Stomach (tissue), 8 donors: ENCODE measurements at regions not wholly inside any gene's neighbourhood (a gene's known extent, or its start where the extent isn't known, plus 50 kb on each side); places are given as distances from the start of the nearest gene placed in this dataset.

ENCODE experiments used
- DNase-seq, 2 donors: peaks; one replicate each; pipeline versions ENCODE4 v3.0.0 to v3.0.0-alpha.2; 2013 to 2019
- H3K27ac ChIP-seq, 5 donors: fragments of 200-600 bp in 4 of 5; sonication (generic) in 4 of 5; one replicate each; pipeline ENCODE4 v1.5.1; 2013 to 2019; ENCODE audit warnings: mild to moderate bottlenecking in 1 of 5, moderate library complexity in 1 of 5
- H3K27me3 ChIP-seq, 3 donors: fragments of 200-600 bp; sonication (generic); one replicate each; pipeline ENCODE4 v1.5.1; 2017 to 2019; ENCODE audit warnings: mixed run types in 1 of 3
- H3K36me3 ChIP-seq, 4 donors: fragments of 200-600 bp; sonication (generic); 1 replicate in 3 of 4; 2 replicates in 1 of 4; pipeline ENCODE4 v1.5.1; 2016 to 2019
- H3K4me1 ChIP-seq, 4 donors: fragments of 200-600 bp; sonication (generic); one replicate each; pipeline ENCODE4 v1.5.1; 2016 to 2019
- H3K4me3 ChIP-seq, 4 donors: fragments of 200-600 bp; sonication (generic) in 3 of 4; one replicate each; pipeline ENCODE4 v1.5.1; 2016 to 2019; ENCODE audit warnings: mild to moderate bottlenecking in 1 of 4
- H3K9me3 ChIP-seq, 4 donors: fragments of 200-600 bp; sonication (generic); one replicate each; pipeline ENCODE4 v1.5.1; 2016 to 2019
- CTCF ChIP-seq, 7 experiments: fragments of 450-650 bp in 4 of 7; fragments of 200-600 bp in 3 of 7; sonication (generic) in 3 of 7; IDR thresholded peaks; one replicate each; pipeline ENCODE4 v1.5.1; 2016 to 2019; ENCODE audit warnings: antibody characterized with exemption in 7 of 7, control low read depth in 2 of 7, mild to moderate bottlenecking in 1 of 7
- EP300 ChIP-seq: sonication (generic); formaldehyde crosslinking; IDR thresholded peaks from one replicate; pipeline ENCODE4 v1.6.1; 2017; ENCODE audit warnings: antibody characterized with exemption
- POLR2A ChIP-seq, 4 donors: fragments of 450-650 bp; IDR thresholded peaks; one replicate each; pipeline ENCODE4 v1.6.1; 2016; ENCODE audit warnings: antibody characterized with exemption in 4 of 4, control low read depth in 2 of 4, mild to moderate bottlenecking in 1 of 4, moderate library complexity in 1 of 4
- POLR2AphosphoS5 ChIP-seq, 3 donors: sonication (generic); formaldehyde crosslinking; IDR thresholded peaks; one replicate each; pipeline ENCODE4 v1.6.1; 2016; ENCODE audit warnings: antibody characterized with exemption in 3 of 3
- WGBS, 5 donors: extraction: QIAGEN DNeasy Blood & Tissue Kit in 3 of 5; methylation state at CpG; one replicate each; pipeline versions ENCODE4 v1.1.5 to v1.1.7; 2013 to 2018; 5-methylcytosine and 5-hydroxymethylcytosine counted together
- intact Hi-C: fragments of 100-400 bp; cut with DNase I; formaldehyde crosslinking; loops from one replicate; pipeline ENCODE4 v1.15.1; 2023; ENCODE audit warnings: low total_unique reads
- donor health status: healthy with polysubstance abuse.
- donor health status: Bipolar disorder and iron deficiency.
- donor health status: healthy.

GRCh38 chr2:60354713-60355112 is 198.7 kb downstream of the BCL11A start:
- no peaks in the 10 kb centered on the region for H3K36me3 ChIP-seq
- H3K27ac ChIP-seq, result no peak overlapping the region
- H3K4me1 ChIP-seq, result no peaks in the 10 kb centered on the region
- intact Hi-C loops, result no loop called here
- 36 to 95% (median 54%) methylated on average over 1 of the region's 1 CpG for WGBS, 5 donors
- no peak overlapping the region for H3K4me3 ChIP-seq
- H3K9me3 ChIP-seq, result no peaks in the 10 kb centered on the region
- TF ChIP-seq CTCF (IDR thresholded peaks at IDR 0.05) (no peak), POLR2AphosphoS5 (IDR thresholded peaks at IDR 0.05) (no peak), EP300 (no peak), POLR2A (IDR thresholded peaks at IDR 0.05) (no peak)
- H3K27me3 ChIP-seq, result peaks cover 0 to 3% (median 0%) of the 10 kb centered on the region in 3 donors
- DNase-seq, result no peak

- peak overlapping the region in 1 of 5 donors; percentile 29 for H3K27ac ChIP-seq
- H3K4me3 ChIP-seq, result no peak overlapping the region
- H3K9me3 ChIP-seq, result no peaks in the 10 kb centered on the region
- H3K27me3 ChIP-seq, result peaks cover 0 to 3% (median 0%) of the 10 kb centered on the region in 3 donors
- no peaks in the 10 kb centered on the region for H3K36me3 ChIP-seq
- intact Hi-C loops, result no loop called here
- no peak for TF ChIP-seq POLR2AphosphoS5 (IDR thresholded peaks at IDR 0.05)
- TF ChIP-seq CTCF (IDR thresholded peaks at IDR 0.05), result no peak
- WGBS, 5 donors, result 49 to 65% (median 55%) methylated on average over 2 of the region's 2 CpGs
- H3K4me1 ChIP-seq, result no peaks in the 10 kb centered on the region
- DNase-seq, result no peak
Observed at GRCh38 chr2:60353863-60354262, 199.6 kb downstream of the BCL11A start.

- H3K4me3 ChIP-seq, result no peak overlapping the region
- H3K27me3 ChIP-seq, result peaks cover 0 to 3% (median 0%) of the 10 kb centered on the region in 3 donors
- DNase-seq, result peak in 1 of 2 donors; percentile 46
- H3K27ac ChIP-seq, result peak overlapping the region in 1 of 5 donors; percentile 43
- no peaks in the 10 kb centered on the region for H3K36me3 ChIP-seq
- intact Hi-C loops, result no loop called here
- H3K9me3 ChIP-seq, result no peaks in the 10 kb centered on the region
- TF ChIP-seq CTCF (IDR thresholded peaks at IDR 0.05), result no peak
- TF ChIP-seq POLR2A (IDR thresholded peaks at IDR 0.05), result no peak
- TF ChIP-seq EP300, result no peak
- no peak for TF ChIP-seq POLR2AphosphoS5 (IDR thresholded peaks at IDR 0.05)
- H3K4me1 ChIP-seq, result no peaks in the 10 kb centered on the region
- WGBS, 5 donors, result 61 to 74% (median 71%) methylated on average over 10 of the region's 10 CpGs
Observed at GRCh38 chr2:60353406-60353800, 200.1 kb downstream of the BCL11A start.

- H3K36me3 ChIP-seq, result no peaks in the 10 kb centered on the region
- intact Hi-C loops, result no loop called here
- no peaks in the 10 kb centered on the region for H3K9me3 ChIP-seq
- 83 to 90% (median 88%) methylated on average over 17 to 20 of the region's 20 CpGs for WGBS, 5 donors
- H3K4me1 ChIP-seq, result no peaks in the 10 kb centered on the region
- TF ChIP-seq POLR2AphosphoS5 (IDR thresholded peaks at IDR 0.05) (no peak), CTCF (IDR thresholded peaks at IDR 0.05) (no peak), POLR2A (IDR thresholded peaks at IDR 0.05) (no peak), EP300 (no peak)
- peak overlapping the region in 1 of 5 donors; percentile 43 for H3K27ac ChIP-seq
- H3K27me3 ChIP-seq, result peaks cover 0 to 3% (median 0%) of the 10 kb centered on the region in 3 donors
- no peak overlapping the region for H3K4me3 ChIP-seq
- DNase-seq, result no peak
Observed at GRCh38 chr2:60352491-60353405, 200.7 kb downstream of the BCL11A start.
